ENCODE measurements at regions not wholly inside any gene's neighbourhood (a gene's known extent, or its start where the extent isn't known, plus 50 kb on each side); places are given as distances from the start of the nearest gene placed in this dataset.

- intact Hi-C loops (cut with DNase I) = no loop called here
- Histone ChIP-seq H3K27me3 (peaks cover 12 to 77% (median 41%) of the 10 kb centered on the region in 3 donors), H3K4me3 (no peak overlapping the region), H3K4me1 (no peaks in the 10 kb centered on the region), H3K9me3 (no peaks in the 10 kb centered on the region), H3K27ac (no peak overlapping the region), H3K36me3 (no peaks in the 10 kb centered on the region)
- 74 to 79% methylated on average over 14 of the region's 14 CpGs for WGBS, 2 donors
- DNase-seq = no peak
- no peak for TF ChIP-seq EP300 (IDR thresholded peaks at IDR 0.05)
- no peak for TF ChIP-seq POLR2AphosphoS5 (IDR thresholded peaks at IDR 0.05)
- TF ChIP-seq, protein P1, sequence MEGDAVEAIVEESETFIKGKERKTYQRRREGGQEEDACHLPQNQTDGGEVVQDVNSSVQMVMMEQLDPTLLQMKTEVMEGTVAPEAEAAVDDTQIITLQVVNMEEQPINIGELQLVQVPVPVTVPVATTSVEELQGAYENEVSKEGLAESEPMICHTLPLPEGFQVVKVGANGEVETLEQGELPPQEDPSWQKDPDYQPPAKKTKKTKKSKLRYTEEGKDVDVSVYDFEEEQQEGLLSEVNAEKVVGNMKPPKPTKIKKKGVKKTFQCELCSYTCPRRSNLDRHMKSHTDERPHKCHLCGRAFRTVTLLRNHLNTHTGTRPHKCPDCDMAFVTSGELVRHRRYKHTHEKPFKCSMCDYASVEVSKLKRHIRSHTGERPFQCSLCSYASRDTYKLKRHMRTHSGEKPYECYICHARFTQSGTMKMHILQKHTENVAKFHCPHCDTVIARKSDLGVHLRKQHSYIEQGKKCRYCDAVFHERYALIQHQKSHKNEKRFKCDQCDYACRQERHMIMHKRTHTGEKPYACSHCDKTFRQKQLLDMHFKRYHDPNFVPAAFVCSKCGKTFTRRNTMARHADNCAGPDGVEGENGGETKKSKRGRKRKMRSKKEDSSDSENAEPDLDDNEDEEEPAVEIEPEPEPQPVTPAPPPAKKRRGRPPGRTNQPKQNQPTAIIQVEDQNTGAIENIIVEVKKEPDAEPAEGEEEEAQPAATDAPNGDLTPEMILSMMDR (IDR thresholded peaks at IDR 0.05) = no peak
- no peak for TF ChIP-seq POLR2A (IDR thresholded peaks at IDR 0.05)
Measured at GRCh38 chr7:155404976-155405375, 53.0 kb upstream of the EN2 start.

- H3K9me3 ChIP-seq = no peaks in the 10 kb centered on the region
- H3K27me3 ChIP-seq = peaks cover 15 to 77% (median 41%) of the 10 kb centered on the region in 3 donors
- WGBS, 2 donors = 42% methylated on average over 31 of the region's 31 CpGs
- DNase-seq = no peak
- H3K36me3 ChIP-seq = no peaks in the 10 kb centered on the region
- no peak overlapping the region for H3K4me3 ChIP-seq
- intact Hi-C loops (cut with DNase I) = no loop called here
- no peak overlapping the region for H3K27ac ChIP-seq
- H3K4me1 ChIP-seq = no peaks in the 10 kb centered on the region
- no peak for TF ChIP-seq POLR2A (IDR thresholded peaks at IDR 0.05)
- TF ChIP-seq EP300 (IDR thresholded peaks at IDR 0.05) = no peak
- TF ChIP-seq, protein P1 (IDR thresholded peaks at IDR 0.05) = no peak
- no peak for TF ChIP-seq POLR2AphosphoS5 (IDR thresholded peaks at IDR 0.05)
Measured at GRCh38 chr7:155405399-155406318, 52.3 kb upstream of the EN2 start.

GRCh38 chr7:155407799-155408198 is 50.1 kb upstream of the EN2 start:
- TF ChIP-seq EP300 (IDR thresholded peaks at IDR 0.05) (no peak), POLR2A (IDR thresholded peaks at IDR 0.05) (no peak), POLR2AphosphoS5 (IDR thresholded peaks at IDR 0.05) (no peak)
- TF ChIP-seq, protein P1 (IDR thresholded peaks at IDR 0.05) = no peak
- H3K4me1 ChIP-seq = no peaks in the 10 kb centered on the region
- no peak overlapping the region for H3K27ac ChIP-seq
- H3K4me3 ChIP-seq = no peak overlapping the region
- peaks cover 15 to 77% (median 39%) of the 10 kb centered on the region in 3 donors for H3K27me3 ChIP-seq
- no peaks in the 10 kb centered on the region for H3K9me3 ChIP-seq
- no peaks in the 10 kb centered on the region for H3K36me3 ChIP-seq
- no peak for DNase-seq
- intact Hi-C loops (cut with DNase I) = no loop called here
- 83% methylated on average over 1 of the region's 2 CpGs; no CpG with 5 or more reads in 1 of the 2 donors for WGBS, 2 donors
